Sigmoid colon (tissue), 6 donors: ENCODE measurements at regions not wholly inside any gene's neighbourhood (a gene's known extent, or its start where the extent isn't known, plus 50 kb on each side); places are given as distances from the start of the nearest gene placed in this dataset.

Experiments
- DNase-seq: peaks from one replicate; pipeline ENCODE4 v3.0.0-alpha.2; 2019
- H3K27ac ChIP-seq, 4 donors: fragments of 200-600 bp; sonication (generic); one replicate each; pipeline ENCODE4 v1.5.1; 2016 to 2019; ENCODE audit warnings: mild to moderate bottlenecking in 1 of 4
- H3K27me3 ChIP-seq, 3 donors: fragments of 200-600 bp; sonication (generic); one replicate each; pipeline ENCODE4 v1.5.1; 2019; ENCODE audit warnings: mild to moderate bottlenecking in 1 of 3
- H3K36me3 ChIP-seq, 4 donors: fragments of 200-600 bp; sonication (generic); one replicate each; pipeline ENCODE4 v1.5.1; 2016 to 2019
- H3K4me1 ChIP-seq, 4 donors: fragments of 200-600 bp; sonication (generic); one replicate each; pipeline ENCODE4 v1.5.1; 2017 to 2019
- H3K4me3 ChIP-seq, 4 donors: fragments of 200-600 bp; sonication (generic); one replicate each; pipeline ENCODE4 v1.5.1; 2017 to 2019; ENCODE audit warnings: mild to moderate bottlenecking in 2 of 4, moderate library complexity in 1 of 4
- H3K9me3 ChIP-seq, 4 donors: fragments of 200-600 bp in 3 of 4; sonication (generic) in 3 of 4; one replicate each; pipeline versions ENCODE4 v1.5.1 to v1.6.1; 2013 to 2019
- CTCF ChIP-seq, 4 experiments: fragments of 450-650 bp in 3 of 4; fragments of 200-600 bp in 1 of 4; IDR thresholded peaks; one replicate each; pipeline ENCODE4 v1.5.1; 2016 to 2019; ENCODE audit warnings: antibody characterized with exemption in 4 of 4, mild to moderate bottlenecking in 3 of 4, moderate library complexity in 2 of 4
- EP300 ChIP-seq, 4 donors: sonication (generic); formaldehyde crosslinking; IDR thresholded peaks; one replicate each; pipeline ENCODE4 v1.6.1; 2017; ENCODE audit warnings: antibody characterized with exemption in 4 of 4
- POLR2A ChIP-seq, 2 donors: fragments of 450-650 bp; IDR thresholded peaks; one replicate each; pipeline ENCODE4 v1.6.1; 2016; ENCODE audit warnings: antibody characterized with exemption in 2 of 2, mild to moderate bottlenecking in 2 of 2, moderate library complexity in 2 of 2
- POLR2AphosphoS5 ChIP-seq, 4 donors: sonication (generic); formaldehyde crosslinking; IDR thresholded peaks; one replicate each; pipeline ENCODE4 v1.6.1; 2017; ENCODE audit warnings: antibody characterized with exemption in 4 of 4
- WGBS, 2 donors: extraction: QIAGEN DNeasy Blood & Tissue Kit; methylation state at CpG; one replicate each; pipeline ENCODE4 v1.1.7; 2013; 5-methylcytosine and 5-hydroxymethylcytosine counted together
- intact Hi-C: fragments of 100-400 bp; cut with DNase I; formaldehyde crosslinking; loops from one replicate; pipeline ENCODE4 v1.15.1; 2023
- donor health status: healthy with polysubstance abuse.
- donor health status: healthy.

- WGBS, 2 donors, result 76 to 87% methylated on average over 3 of the region's 3 CpGs
- Histone ChIP-seq H3K4me3 (no peak overlapping the region), H3K36me3 (no peaks in the 10 kb centered on the region), H3K4me1 (peaks cover 0 to 11% (median 2%) of the 10 kb centered on the region in 4 donors), H3K27me3 (no peaks in the 10 kb centered on the region), H3K27ac (no peak overlapping the region), H3K9me3 (peaks cover 0 to 11% (median 3%) of the 10 kb centered on the region in 4 donors)
- DNase-seq, result no peak
- TF ChIP-seq POLR2A (IDR thresholded peaks at IDR 0.05), result no peak
- TF ChIP-seq EP300 (IDR thresholded peaks at IDR 0.05), result no peak
- TF ChIP-seq POLR2AphosphoS5 (IDR thresholded peaks at IDR 0.05), result no peak
- TF ChIP-seq CTCF (IDR thresholded peaks at IDR 0.05), result no peak
- intact Hi-C loops, result no loop called here
Measured at GRCh38 chr1:186540521-186540920, 79.6 kb upstream of the PDC start.

GRCh38 chr1:186536273-186536890 lies 75.5 kb upstream of the PDC start:
- H3K4me1 ChIP-seq, result peaks cover 0 to 13% (median 3%) of the 10 kb centered on the region in 4 donors
- H3K36me3 ChIP-seq, result no peaks in the 10 kb centered on the region
- intact Hi-C loops, result no loop called here
- H3K4me3 ChIP-seq, result no peak overlapping the region
- H3K27ac ChIP-seq, result no peak overlapping the region
- DNase-seq, result no peak
- H3K27me3 ChIP-seq, result no peaks in the 10 kb centered on the region
- H3K9me3 ChIP-seq, result no peaks in the 10 kb centered on the region
- no peak for TF ChIP-seq CTCF (IDR thresholded peaks at IDR 0.05)
- no peak for TF ChIP-seq EP300 (IDR thresholded peaks at IDR 0.05)
- no peak for TF ChIP-seq POLR2AphosphoS5 (IDR thresholded peaks at IDR 0.05)
- TF ChIP-seq POLR2A (IDR thresholded peaks at IDR 0.05), result no peak
- 90 to 92% methylated on average over 3 of the region's 3 CpGs for WGBS, 2 donors

GRCh38 chr1:186535388-186536133 lies 74.6 kb upstream of the PDC start:
- H3K4me1 ChIP-seq, result peaks cover 0 to 13% (median 3%) of the 10 kb centered on the region in 4 donors
- H3K27me3 ChIP-seq, result no peaks in the 10 kb centered on the region
- no peak for DNase-seq
- TF ChIP-seq CTCF (IDR thresholded peaks at IDR 0.05), result no peak
- no peaks in the 10 kb centered on the region for H3K9me3 ChIP-seq
- no peaks in the 10 kb centered on the region for H3K36me3 ChIP-seq
- H3K4me3 ChIP-seq, result no peak overlapping the region
- H3K27ac ChIP-seq, result no peak overlapping the region
- 62 to 71% methylated on average over 5 of the region's 5 CpGs for WGBS, 2 donors
- intact Hi-C loops, result no loop called here

- WGBS, 2 donors, result 87% methylated on average over 4 of the region's 4 CpGs
- DNase-seq, result no peak
- H3K36me3 ChIP-seq, result no peaks in the 10 kb centered on the region
- H3K4me3 ChIP-seq, result no peak overlapping the region
- TF ChIP-seq EP300 (IDR thresholded peaks at IDR 0.05) (no peak), POLR2A (IDR thresholded peaks at IDR 0.05) (no peak), POLR2AphosphoS5 (IDR thresholded peaks at IDR 0.05) (no peak), CTCF (IDR thresholded peaks at IDR 0.05) (no peak)
- intact Hi-C loops, result no loop called here
- H3K9me3 ChIP-seq, result no peaks in the 10 kb centered on the region
- no peak overlapping the region for H3K27ac ChIP-seq
- no peaks in the 10 kb centered on the region for H3K27me3 ChIP-seq
- H3K4me1 ChIP-seq, result peaks cover 0 to 13% (median 3%) of the 10 kb centered on the region in 4 donors
Measured at GRCh38 chr1:186534401-186534800, 73.5 kb upstream of the PDC start.
